ENCODE measurements at regions not wholly inside any gene's neighbourhood (a gene's known extent, or its start where the extent isn't known, plus 50 kb on each side); places are given as distances from the start of the nearest gene placed in this dataset.
A peak's percentile ranks its signal among the peaks of the same experiment; 100 is the strongest.

GRCh38 chr14:97703006-97703760 is 906.0 kb downstream of the VRK1 start:
- DNase-seq = peak; percentile 55

- DNase-seq = peak; percentile 42
Measured at GRCh38 chr14:97704316-97704885, 907.2 kb downstream of the VRK1 start.

GRCh38 chr14:97705107-97705506 is 907.9 kb downstream of the VRK1 start:
- DNase-seq = no peak

- DNase-seq = peak; percentile 62
Measured at GRCh38 chr14:97705976-97706375, 908.8 kb downstream of the VRK1 start.

GRCh38 chr14:97706819-97707218 is 909.6 kb downstream of the VRK1 start:
- DNase-seq = no peak

- DNase-seq = peak; percentile 38
Measured at GRCh38 chr14:97707603-97708002, 910.4 kb downstream of the VRK1 start.

GRCh38 chr14:97709552-97709951 is 912.4 kb downstream of the VRK1 start:
- DNase-seq = peak; percentile 57

GRCh38 chr14:97710726-97711125 is 913.5 kb downstream of the VRK1 start:
- no peak for DNase-seq

GRCh38 chr14:97712471-97712870 is 915.3 kb downstream of the VRK1 start:
- DNase-seq = no peak

- DNase-seq = peak; percentile 30
Measured at GRCh38 chr14:97713023-97713422, 915.8 kb downstream of the VRK1 start.

- DNase-seq = peak; percentile 43
Measured at GRCh38 chr14:97718886-97719442, 921.8 kb downstream of the VRK1 start.

- DNase-seq = peak; percentile 82
Measured at GRCh38 chr14:97719931-97720330, 922.7 kb downstream of the VRK1 start.

- DNase-seq = no peak
Measured at GRCh38 chr14:97723351-97723750, 926.2 kb downstream of the VRK1 start.

GRCh38 chr14:97723819-97724218 is 926.6 kb downstream of the VRK1 start:
- DNase-seq = no peak

- peak; percentile 63 for DNase-seq
Measured at GRCh38 chr14:97724265-97724731, 927.1 kb downstream of the VRK1 start.

- no peak for DNase-seq
Measured at GRCh38 chr14:97726676-97727075, 929.5 kb downstream of the VRK1 start.

- DNase-seq = no peak
Measured at GRCh38 chr14:97730706-97731105, 933.5 kb downstream of the VRK1 start.

- no peak for DNase-seq
Measured at GRCh38 chr14:97731800-97732199, 934.6 kb downstream of the VRK1 start.

- no peak for DNase-seq
Measured at GRCh38 chr14:97747316-97747715, 950.1 kb downstream of the VRK1 start.

- DNase-seq = no peak
Measured at GRCh38 chr14:97748616-97749015, 951.4 kb downstream of the VRK1 start.

GRCh38 chr14:97757491-97757890 is 960.3 kb downstream of the VRK1 start:
- DNase-seq = no peak

GRCh38 chr14:97760050-97760449 is 962.9 kb downstream of the VRK1 start:
- no peak for DNase-seq

- no peak for DNase-seq
Measured at GRCh38 chr14:97762386-97762785, 965.2 kb downstream of the VRK1 start.

- DNase-seq = no peak
Measured at GRCh38 chr14:97771340-97772045, 974.3 kb downstream of the VRK1 start.
